ENCODE measurements at regions not wholly inside any gene's neighbourhood (a gene's known extent, or its start where the extent isn't known, plus 50 kb on each side); places are given as distances from the start of the nearest gene placed in this dataset.

DNA sequence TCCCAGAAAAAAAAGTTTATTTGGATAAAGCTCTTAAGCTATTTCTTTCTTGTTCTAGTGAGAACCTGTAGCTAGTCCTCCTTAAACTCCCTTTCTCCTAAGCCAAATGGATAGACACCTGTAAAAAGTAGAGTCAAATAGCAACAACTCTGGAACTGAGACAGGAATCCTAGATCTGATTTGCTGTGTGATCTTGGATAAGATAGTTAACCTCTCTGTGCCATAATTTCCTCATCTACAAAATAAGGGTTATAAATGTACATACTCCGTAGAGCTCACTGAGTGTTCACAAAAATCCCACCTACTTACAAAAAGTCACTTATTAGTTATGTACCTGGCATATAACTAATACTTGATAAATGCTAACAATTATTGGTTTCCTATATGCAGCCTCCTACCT, 270.3 kb downstream of the ABCC12 start:
- H3K9ac ChIP-seq, result no peak overlapping the region
- no peak overlapping the region for H3K27ac ChIP-seq
- no peaks in the 10 kb centered on the region for H3K27me3 ChIP-seq (ENCODE audit: control insufficient read depth, insufficient read depth, low read length)
- H3K4me2 ChIP-seq (ENCODE audit: low read length), result no peak overlapping the region
- H2AFZ ChIP-seq, result no peak overlapping the region
- no peaks in the 10 kb centered on the region for H3K4me1 ChIP-seq
- H3K79me2 ChIP-seq, result no peaks in the 10 kb centered on the region
- H3K9me3 ChIP-seq (ENCODE audit: control insufficient read depth, low read length), result no peaks in the 10 kb centered on the region
- H3K4me3 ChIP-seq (ENCODE audit: low read depth, low read length), result no peak overlapping the region
- TF ChIP-seq, protein P1, sequence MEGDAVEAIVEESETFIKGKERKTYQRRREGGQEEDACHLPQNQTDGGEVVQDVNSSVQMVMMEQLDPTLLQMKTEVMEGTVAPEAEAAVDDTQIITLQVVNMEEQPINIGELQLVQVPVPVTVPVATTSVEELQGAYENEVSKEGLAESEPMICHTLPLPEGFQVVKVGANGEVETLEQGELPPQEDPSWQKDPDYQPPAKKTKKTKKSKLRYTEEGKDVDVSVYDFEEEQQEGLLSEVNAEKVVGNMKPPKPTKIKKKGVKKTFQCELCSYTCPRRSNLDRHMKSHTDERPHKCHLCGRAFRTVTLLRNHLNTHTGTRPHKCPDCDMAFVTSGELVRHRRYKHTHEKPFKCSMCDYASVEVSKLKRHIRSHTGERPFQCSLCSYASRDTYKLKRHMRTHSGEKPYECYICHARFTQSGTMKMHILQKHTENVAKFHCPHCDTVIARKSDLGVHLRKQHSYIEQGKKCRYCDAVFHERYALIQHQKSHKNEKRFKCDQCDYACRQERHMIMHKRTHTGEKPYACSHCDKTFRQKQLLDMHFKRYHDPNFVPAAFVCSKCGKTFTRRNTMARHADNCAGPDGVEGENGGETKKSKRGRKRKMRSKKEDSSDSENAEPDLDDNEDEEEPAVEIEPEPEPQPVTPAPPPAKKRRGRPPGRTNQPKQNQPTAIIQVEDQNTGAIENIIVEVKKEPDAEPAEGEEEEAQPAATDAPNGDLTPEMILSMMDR (IDR thresholded peaks at IDR 0.05), result no peak
- H3K36me3 ChIP-seq (ENCODE audit: control insufficient read depth, insufficient read depth, low read length), result no peaks in the 10 kb centered on the region

DNA sequence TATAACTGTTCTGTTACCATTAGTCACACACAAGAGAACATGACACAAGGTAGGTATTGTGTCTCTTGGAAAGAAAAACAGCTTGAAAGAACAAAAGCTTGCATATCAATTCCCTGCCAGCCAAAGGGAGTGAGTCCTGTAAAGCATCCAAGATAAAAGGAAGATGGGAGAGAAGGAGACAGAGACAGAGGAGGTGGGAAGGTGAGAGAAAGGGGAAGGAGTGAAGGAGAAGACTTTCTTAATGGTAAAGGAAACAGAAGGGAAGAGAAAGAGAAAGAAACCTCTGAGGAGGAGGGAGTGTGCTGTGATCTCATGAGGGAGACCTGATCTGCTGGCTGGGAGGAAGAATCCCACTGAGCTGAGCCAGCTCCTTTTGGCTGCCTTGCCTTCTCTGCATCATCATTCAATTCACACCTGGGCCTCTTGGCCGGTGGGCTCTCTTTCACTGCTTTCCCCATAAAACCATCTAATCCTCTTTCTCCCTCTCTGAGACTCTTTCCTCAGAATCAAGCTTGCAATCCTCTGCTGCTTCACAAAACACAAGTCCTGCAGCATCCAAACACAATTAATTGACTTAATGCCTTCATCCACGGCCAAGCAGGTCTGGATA, 271.6 kb downstream of the ABCC12 start:
- no peak overlapping the region for H3K4me3 ChIP-seq (ENCODE audit: low read depth, low read length)
- no peaks in the 10 kb centered on the region for H3K27me3 ChIP-seq (ENCODE audit: control insufficient read depth, insufficient read depth, low read length)
- no peak overlapping the region for H2AFZ ChIP-seq

DNA sequence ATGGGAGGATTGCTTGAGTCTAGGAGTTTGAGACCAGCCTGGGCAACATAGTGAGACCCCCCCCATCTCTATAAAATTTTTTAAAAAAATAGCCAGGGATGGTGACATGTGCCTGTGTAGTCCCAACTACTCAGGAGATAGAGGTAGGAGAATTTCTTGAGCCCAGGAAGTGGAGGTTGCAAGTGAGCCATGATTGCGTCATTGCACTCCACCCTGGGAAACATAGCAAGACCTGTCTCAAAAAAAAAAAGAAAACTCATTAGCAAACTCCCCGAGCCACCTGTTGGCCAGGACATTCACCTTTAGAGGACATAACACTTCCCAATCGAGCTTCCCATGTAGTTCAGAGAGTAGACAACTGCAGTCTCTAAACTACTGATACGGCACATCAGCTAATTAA, 274.2 kb downstream of the ABCC12 start:
- Histone ChIP-seq H3K9ac (no peak overlapping the region), H3K79me2 (no peaks in the 10 kb centered on the region), H3K27me3 (ENCODE audit: control insufficient read depth, insufficient read depth, low read length) (no peaks in the 10 kb centered on the region), H3K9me3 (ENCODE audit: control insufficient read depth, low read length) (no peaks in the 10 kb centered on the region), H3K36me3 (ENCODE audit: control insufficient read depth, insufficient read depth, low read length) (no peaks in the 10 kb centered on the region), H3K27ac (no peak overlapping the region), H3K4me3 (ENCODE audit: low read depth, low read length) (no peak overlapping the region), H2AFZ (no peak overlapping the region), H3K4me2 (ENCODE audit: low read length) (no peak overlapping the region), H3K4me1 (no peaks in the 10 kb centered on the region)
- TF ChIP-seq, protein P1 (IDR thresholded peaks at IDR 0.05), result no peak

More for the DNA sequence above, 271.6 kb downstream of the ABCC12 start:
- H3K9me3 ChIP-seq (ENCODE audit: control insufficient read depth, low read length), result no peaks in the 10 kb centered on the region
- H3K9ac ChIP-seq, result no peak overlapping the region
- no peak overlapping the region for H3K27ac ChIP-seq
- H3K36me3 ChIP-seq (ENCODE audit: control insufficient read depth, insufficient read depth, low read length), result no peaks in the 10 kb centered on the region
- TF ChIP-seq, protein P1 (IDR thresholded peaks at IDR 0.05), result no peak
- H3K79me2 ChIP-seq, result no peaks in the 10 kb centered on the region
- no peak overlapping the region for H3K4me2 ChIP-seq (ENCODE audit: low read length)
- no peaks in the 10 kb centered on the region for H3K4me1 ChIP-seq

DNA sequence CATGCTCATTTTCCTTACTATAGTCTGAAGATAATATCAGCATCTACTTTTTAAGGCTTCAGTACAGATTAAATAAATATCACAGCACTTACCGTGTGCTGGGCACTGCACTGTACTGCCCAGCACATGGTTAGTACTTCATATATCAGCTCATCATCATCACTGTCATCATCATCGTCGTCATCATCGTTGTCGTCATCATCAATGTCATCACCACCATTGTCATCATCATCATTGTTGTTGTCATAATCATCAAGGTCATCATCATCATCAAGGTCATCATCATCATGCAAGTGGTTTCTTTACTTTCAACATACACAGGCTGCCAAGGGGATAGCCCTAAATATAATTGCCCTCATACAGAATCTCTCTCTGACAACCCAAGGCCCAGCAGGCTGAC, 275.1 kb downstream of the ABCC12 start:
- H3K9ac ChIP-seq, result no peak overlapping the region
- H2AFZ ChIP-seq, result no peak overlapping the region
- H3K36me3 ChIP-seq (ENCODE audit: control insufficient read depth, insufficient read depth, low read length), result no peaks in the 10 kb centered on the region
- no peak overlapping the region for H3K27ac ChIP-seq
- H3K4me2 ChIP-seq (ENCODE audit: low read length), result no peak overlapping the region
- TF ChIP-seq, protein P1 (IDR thresholded peaks at IDR 0.05), result no peak
- H3K4me1 ChIP-seq, result no peaks in the 10 kb centered on the region
- no peaks in the 10 kb centered on the region for H3K9me3 ChIP-seq (ENCODE audit: control insufficient read depth, low read length)
- no peaks in the 10 kb centered on the region for H3K27me3 ChIP-seq (ENCODE audit: control insufficient read depth, insufficient read depth, low read length)
- no peak overlapping the region for H3K4me3 ChIP-seq (ENCODE audit: low read depth, low read length)
- no peaks in the 10 kb centered on the region for H3K79me2 ChIP-seq

DNA sequence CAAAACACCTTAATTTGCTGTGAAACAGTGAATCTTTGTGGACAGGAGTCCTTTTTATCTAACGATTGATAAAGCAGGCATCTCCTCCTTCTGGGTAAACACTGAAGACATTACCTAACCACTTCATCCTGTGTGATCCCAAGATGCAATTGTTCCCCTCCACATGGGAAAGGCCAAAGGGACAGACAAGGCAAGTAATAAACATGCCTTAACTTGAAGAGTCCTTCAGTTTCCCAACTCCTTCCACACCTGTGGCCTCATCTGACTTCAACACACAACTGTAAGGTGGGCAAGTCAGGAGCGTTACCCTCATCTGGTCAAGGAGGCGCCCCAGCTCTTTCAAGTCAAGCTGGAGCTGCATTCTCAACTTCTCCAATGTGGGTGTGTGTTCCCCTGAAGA, 278.6 kb downstream of the ABCC12 start:
- H3K4me2 ChIP-seq (ENCODE audit: low read length), result no peak overlapping the region
- no peak overlapping the region for H2AFZ ChIP-seq
- no peaks in the 10 kb centered on the region for H3K79me2 ChIP-seq
- H3K9me3 ChIP-seq (ENCODE audit: control insufficient read depth, low read length), result no peaks in the 10 kb centered on the region
- TF ChIP-seq, protein P1 (IDR thresholded peaks at IDR 0.05), result no peak
- no peaks in the 10 kb centered on the region for H3K27me3 ChIP-seq (ENCODE audit: control insufficient read depth, insufficient read depth, low read length)
- H3K27ac ChIP-seq, result no peak overlapping the region
- no peak overlapping the region for H3K9ac ChIP-seq
- H3K4me3 ChIP-seq (ENCODE audit: low read depth, low read length), result no peak overlapping the region
- H3K4me1 ChIP-seq, result no peaks in the 10 kb centered on the region
- H3K36me3 ChIP-seq (ENCODE audit: control insufficient read depth, insufficient read depth, low read length), result no peaks in the 10 kb centered on the region

Data from parathyroid adenoma (tissue), 2 donors.